ENCODE measurements at regions not wholly inside any gene's neighbourhood (a gene's known extent, or its start where the extent isn't known, plus 50 kb on each side); places are given as distances from the start of the nearest gene placed in this dataset.

DNA sequence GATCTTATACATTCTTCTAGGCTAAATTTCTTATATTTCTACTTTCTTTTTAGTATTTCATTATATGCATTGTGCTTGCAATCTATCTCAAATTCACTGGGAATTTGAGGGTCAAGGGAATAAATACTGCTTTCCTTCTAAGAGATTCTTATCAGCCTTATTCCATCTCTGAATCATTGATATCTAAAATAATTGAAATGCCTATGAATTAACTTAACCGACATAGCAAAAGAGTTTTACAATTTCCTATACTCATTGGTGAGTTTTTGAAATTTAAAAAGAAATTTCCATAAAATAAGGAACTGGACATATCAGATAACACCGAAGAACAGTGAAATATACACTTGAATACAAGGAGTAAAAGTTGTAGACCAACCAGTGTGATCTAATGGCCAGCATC is 373.7 kb downstream of the NAF1 start:
- TF ChIP-seq, protein P1, sequence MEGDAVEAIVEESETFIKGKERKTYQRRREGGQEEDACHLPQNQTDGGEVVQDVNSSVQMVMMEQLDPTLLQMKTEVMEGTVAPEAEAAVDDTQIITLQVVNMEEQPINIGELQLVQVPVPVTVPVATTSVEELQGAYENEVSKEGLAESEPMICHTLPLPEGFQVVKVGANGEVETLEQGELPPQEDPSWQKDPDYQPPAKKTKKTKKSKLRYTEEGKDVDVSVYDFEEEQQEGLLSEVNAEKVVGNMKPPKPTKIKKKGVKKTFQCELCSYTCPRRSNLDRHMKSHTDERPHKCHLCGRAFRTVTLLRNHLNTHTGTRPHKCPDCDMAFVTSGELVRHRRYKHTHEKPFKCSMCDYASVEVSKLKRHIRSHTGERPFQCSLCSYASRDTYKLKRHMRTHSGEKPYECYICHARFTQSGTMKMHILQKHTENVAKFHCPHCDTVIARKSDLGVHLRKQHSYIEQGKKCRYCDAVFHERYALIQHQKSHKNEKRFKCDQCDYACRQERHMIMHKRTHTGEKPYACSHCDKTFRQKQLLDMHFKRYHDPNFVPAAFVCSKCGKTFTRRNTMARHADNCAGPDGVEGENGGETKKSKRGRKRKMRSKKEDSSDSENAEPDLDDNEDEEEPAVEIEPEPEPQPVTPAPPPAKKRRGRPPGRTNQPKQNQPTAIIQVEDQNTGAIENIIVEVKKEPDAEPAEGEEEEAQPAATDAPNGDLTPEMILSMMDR (IDR thresholded peaks at IDR 0.05) = no peak
- TF ChIP-seq POLR2A (IDR thresholded peaks at IDR 0.05) (no peak), POLR2AphosphoS5 (IDR thresholded peaks at IDR 0.05; ENCODE audit: insufficient read depth in 1 of 2, low read depth in 1 of 2) (no peak)

Data from vagina (tissue), 2 donors.